NCI-H1694 treated with DMSO at 0.1 percent for 48 hours (cell line): ENCODE measurements at regions not wholly inside any gene's neighbourhood (a gene's known extent, or its start where the extent isn't known, plus 50 kb on each side); places are given as distances from the start of the nearest gene placed in this dataset.

Experiments
- DNase-seq: peaks from one replicate; lab custom pipeline; 2025; lab: John Stamatoyannopoulos, UW

GRCh38 chr1:97976801-97977200 is 56.0 kb upstream of the DPYD start:
- DNase-seq: peak; percentile 82
